IPS-15b (cell line): ENCODE measurements at regions not wholly inside any gene's neighbourhood (a gene's known extent, or its start where the extent isn't known, plus 50 kb on each side); places are given as distances from the start of the nearest gene placed in this dataset.

Experiments used
- H3K27me3 ChIP-seq: one replicate; pipeline ENCODE4 v1.6.1; 2013; ENCODE audit warnings: low read length; ENCODE audit not compliant: control insufficient read depth, insufficient read depth
- H3K36me3 ChIP-seq: one replicate; pipeline ENCODE4 v1.6.1; 2013; ENCODE audit warnings: low read length; ENCODE audit not compliant: control insufficient read depth, insufficient read depth
- H3K4me1 ChIP-seq: one replicate; pipeline ENCODE4 v1.6.1; 2013; ENCODE audit warnings: mild to moderate bottlenecking, low read length; ENCODE audit not compliant: control insufficient read depth, insufficient read depth
- H3K4me3 ChIP-seq: one replicate; pipeline ENCODE4 v1.5.1; 2013; ENCODE audit warnings: low read depth, low read length
- H3K9ac ChIP-seq: one replicate; pipeline ENCODE4 v1.6.1; 2013; ENCODE audit warnings: low read depth, mild to moderate bottlenecking, low read length
- H3K9me3 ChIP-seq: one replicate; pipeline ENCODE4 v1.6.1; 2013; ENCODE audit warnings: mild to moderate bottlenecking, low read length; ENCODE audit not compliant: control insufficient read depth, insufficient read depth

DNA sequence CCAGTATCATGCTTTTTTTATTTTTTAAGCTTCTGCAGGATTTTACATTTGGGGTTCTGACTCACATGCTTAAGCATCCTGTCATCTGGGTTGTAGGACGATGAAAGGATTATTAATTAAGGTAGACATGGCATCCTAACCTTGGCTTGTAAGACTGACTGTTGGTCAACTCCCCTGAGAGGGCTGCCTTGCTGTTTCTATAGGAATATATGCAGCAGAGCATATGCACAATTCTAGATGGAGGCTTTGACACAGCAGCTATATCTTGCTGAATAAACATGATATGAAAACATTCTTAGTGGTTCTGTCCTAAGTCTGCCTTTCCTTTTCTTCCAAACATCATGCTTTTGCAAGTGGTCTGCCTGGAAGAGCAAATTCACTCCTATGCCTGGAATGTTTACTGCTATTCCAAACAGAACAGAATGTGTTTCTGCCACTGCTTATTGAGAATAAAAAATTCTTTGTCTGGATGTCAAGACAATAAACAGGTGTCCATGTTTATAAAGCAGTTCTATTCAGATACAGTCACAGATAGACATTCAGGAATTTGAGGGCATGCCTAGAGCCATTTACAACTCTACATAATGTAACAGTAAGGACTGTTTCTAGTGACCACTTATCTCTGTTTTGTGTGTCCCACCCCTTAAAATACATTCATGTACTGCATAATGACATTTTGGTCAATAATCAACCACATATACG lies 166.2 kb upstream of the PPP2R2B start:
- H3K27me3 ChIP-seq, result no peaks in the 10 kb centered on the region
- no peak overlapping the region for H3K4me3 ChIP-seq
- H3K36me3 ChIP-seq, result no peaks in the 10 kb centered on the region
- peaks cover 6% of the 10 kb centered on the region for H3K4me1 ChIP-seq
- H3K9ac ChIP-seq, result no peak overlapping the region
- H3K9me3 ChIP-seq, result no peaks in the 10 kb centered on the region

- H3K9me3 ChIP-seq, result no peaks in the 10 kb centered on the region
- H3K27me3 ChIP-seq, result no peaks in the 10 kb centered on the region
- peaks cover 6% of the 10 kb centered on the region for H3K4me1 ChIP-seq
- H3K9ac ChIP-seq, result no peak overlapping the region
- no peaks in the 10 kb centered on the region for H3K36me3 ChIP-seq
- no peak overlapping the region for H3K4me3 ChIP-seq
Observed at GRCh38 chr5:147045290-147045689, 166.7 kb upstream of the PPP2R2B start.

DNA sequence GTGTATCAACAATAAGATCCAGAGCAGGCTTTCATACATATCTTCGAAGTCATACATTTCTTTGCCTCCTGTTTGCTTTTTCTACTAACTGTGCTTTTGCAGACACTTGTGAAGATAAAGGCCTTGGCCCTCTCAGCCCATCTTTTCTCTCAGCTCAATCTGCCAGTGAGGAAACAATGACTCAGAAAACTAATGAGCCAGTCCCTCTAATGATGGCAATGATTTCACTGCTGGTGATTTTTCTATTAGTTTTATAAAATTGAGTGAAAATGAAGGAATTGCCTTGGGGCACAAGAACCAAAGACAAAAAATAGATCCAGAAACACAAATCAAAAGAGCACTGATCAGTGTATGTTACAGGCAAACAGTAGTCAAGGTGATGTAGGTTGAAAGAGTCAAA lies 167.7 kb upstream of the PPP2R2B start:
- peaks cover 6% of the 10 kb centered on the region for H3K4me1 ChIP-seq
- H3K27me3 ChIP-seq, result no peaks in the 10 kb centered on the region
- H3K9me3 ChIP-seq, result no peaks in the 10 kb centered on the region
- H3K36me3 ChIP-seq, result no peaks in the 10 kb centered on the region
- no peak overlapping the region for H3K9ac ChIP-seq
- H3K4me3 ChIP-seq, result no peak overlapping the region

DNA sequence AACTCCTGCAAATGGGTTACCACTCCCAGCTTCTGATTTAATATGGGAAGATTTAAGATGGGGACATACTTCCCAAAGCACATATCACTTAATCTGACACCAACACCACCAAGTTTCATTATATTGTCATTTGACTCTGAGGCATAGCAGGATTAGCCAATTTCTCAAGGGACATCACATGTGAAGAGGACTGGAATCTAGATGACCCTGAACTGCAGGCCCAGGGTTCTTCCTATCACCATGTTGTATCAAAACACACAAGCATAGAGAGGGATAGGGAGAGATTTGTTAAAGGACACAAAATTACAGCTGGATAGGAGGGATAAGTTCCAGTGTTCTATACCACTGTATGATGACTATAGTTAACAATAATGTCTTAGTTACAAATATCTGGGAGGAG lies 168.3 kb upstream of the PPP2R2B start:
- H3K4me3 ChIP-seq, result no peak overlapping the region
- no peaks in the 10 kb centered on the region for H3K27me3 ChIP-seq
- H3K36me3 ChIP-seq, result no peaks in the 10 kb centered on the region
- no peaks in the 10 kb centered on the region for H3K9me3 ChIP-seq
- H3K9ac ChIP-seq, result no peak overlapping the region
- peaks cover 6% of the 10 kb centered on the region for H3K4me1 ChIP-seq

DNA sequence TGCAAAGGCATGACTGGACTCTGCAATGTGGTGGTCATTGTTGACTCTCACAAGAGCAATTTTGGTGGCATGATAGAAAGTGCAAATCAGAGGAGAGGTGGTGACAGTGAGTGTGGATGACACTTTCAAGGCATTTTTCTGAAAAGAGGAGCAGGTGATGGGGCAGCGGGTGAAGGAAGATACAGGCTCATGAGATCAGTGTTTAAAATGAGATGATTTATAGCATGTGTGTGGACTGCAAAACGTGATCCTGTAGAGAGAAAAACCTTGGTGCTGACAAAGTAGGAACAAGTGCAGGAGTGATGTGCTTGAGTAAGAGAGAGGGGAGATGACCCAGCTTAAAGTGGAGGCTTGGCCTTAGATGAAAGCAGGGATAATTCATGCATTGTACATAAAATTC lies 171.2 kb upstream of the PPP2R2B start:
- peaks cover 6% of the 10 kb centered on the region for H3K4me1 ChIP-seq
- H3K27me3 ChIP-seq, result no peaks in the 10 kb centered on the region
- H3K9ac ChIP-seq, result no peak overlapping the region
- H3K4me3 ChIP-seq, result no peak overlapping the region
- no peaks in the 10 kb centered on the region for H3K9me3 ChIP-seq
- H3K36me3 ChIP-seq, result no peaks in the 10 kb centered on the region

DNA sequence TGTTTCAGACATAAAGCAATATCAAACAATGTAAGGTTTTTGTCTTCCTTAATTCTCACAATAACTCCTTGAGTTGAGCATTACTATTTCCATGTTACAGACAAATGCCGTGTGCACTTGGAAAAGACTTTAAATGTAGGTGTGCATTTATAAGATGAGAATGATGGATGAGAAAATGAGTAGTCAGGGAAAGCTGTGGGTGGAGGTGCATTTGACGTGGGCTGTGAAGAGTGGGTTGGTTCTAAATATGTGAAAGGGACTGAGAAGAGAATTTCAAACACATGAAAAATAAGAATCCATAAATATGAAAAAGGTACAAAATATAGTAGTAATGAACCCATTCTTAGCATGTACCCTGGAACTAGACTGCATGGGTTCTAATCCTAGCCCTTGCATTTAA lies 171.6 kb upstream of the PPP2R2B start:
- no peak overlapping the region for H3K9ac ChIP-seq
- peaks cover 6% of the 10 kb centered on the region for H3K4me1 ChIP-seq
- no peaks in the 10 kb centered on the region for H3K9me3 ChIP-seq
- no peaks in the 10 kb centered on the region for H3K36me3 ChIP-seq
- H3K27me3 ChIP-seq, result no peaks in the 10 kb centered on the region
- H3K4me3 ChIP-seq, result no peak overlapping the region

DNA sequence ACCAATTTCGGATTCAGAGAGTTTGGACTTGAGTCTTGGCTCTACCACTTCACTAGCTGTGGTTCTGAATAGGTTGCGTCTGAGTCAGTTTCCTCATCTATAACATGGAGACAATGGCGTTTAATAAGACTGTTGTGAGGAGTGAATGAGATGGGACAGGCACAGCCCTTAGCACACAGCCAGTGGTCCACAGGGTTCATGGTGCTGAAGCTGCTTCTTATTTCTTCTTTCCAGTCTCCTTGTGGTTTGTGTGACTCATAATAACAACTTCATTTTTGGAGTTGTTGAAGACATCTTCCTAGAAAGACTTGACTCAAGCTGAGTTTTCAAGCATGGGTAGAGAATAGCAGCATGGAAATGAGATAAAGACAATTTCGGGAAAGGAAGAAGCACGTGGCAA lies 172.6 kb upstream of the PPP2R2B start:
- Histone ChIP-seq H3K9me3 (no peaks in the 10 kb centered on the region), H3K9ac (no peak overlapping the region), H3K4me1 (no peaks in the 10 kb centered on the region), H3K36me3 (no peaks in the 10 kb centered on the region), H3K4me3 (no peak overlapping the region), H3K27me3 (no peaks in the 10 kb centered on the region)

DNA sequence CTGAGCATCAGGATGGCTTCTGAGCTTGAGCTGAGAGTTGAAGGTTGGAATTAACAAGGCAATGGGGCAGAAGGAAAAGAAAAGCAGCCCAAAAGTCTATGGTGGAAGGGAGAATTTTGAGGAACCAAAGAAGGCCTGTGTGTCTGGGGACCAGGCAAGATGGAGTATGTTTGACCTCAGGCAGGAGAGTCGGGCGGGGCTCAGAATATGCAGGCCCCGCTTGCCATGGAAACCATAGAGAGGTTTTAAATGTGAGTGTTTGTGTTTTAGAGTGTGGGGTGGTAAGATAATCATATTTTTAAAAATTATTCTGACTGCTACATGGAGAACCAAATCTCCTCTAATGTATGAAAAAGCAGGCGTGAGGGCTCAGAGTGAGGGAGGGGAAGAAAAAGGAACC lies 174.0 kb upstream of the PPP2R2B start:
- Histone ChIP-seq H3K27me3 (no peaks in the 10 kb centered on the region), H3K36me3 (no peaks in the 10 kb centered on the region), H3K9me3 (no peaks in the 10 kb centered on the region), H3K4me3 (no peak overlapping the region), H3K4me1 (no peaks in the 10 kb centered on the region), H3K9ac (no peak overlapping the region)

DNA sequence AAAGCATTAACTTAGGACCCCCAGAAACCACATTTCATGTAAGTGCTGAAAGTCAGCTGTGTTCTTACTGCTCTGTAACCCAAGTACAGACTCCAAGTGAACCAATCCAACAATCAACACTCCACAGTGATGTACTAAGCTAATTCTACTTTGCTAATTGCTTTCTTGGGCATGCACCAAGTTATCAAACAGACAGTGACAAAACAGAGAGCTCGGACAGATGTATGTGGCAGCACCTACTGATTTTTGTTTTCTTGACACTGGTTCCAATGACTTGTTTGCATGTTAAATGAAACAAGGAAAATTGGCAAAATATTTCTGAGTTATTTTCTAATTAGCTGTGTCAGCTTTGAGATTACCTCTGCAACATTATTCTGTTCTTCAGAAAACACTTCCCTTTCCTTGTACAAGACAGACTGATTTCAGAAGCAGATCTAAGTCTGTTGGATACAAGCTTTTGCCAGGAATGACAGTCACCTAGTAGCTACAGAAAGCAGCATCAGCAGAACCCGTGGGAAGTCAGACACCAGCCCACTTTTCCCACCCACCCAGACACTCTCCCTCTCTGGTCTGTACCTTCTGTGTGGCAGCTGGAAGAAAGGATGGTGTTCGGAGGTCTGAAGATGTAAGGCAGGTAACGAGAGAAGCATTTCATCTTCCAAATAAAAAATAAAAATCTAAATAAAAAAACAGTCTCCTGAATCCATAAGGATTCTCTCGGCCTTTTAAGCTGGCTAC lies 176.7 kb upstream of the PPP2R2B start:
- Histone ChIP-seq H3K9ac (peak overlapping the region; percentile 3), H3K27me3 (no peaks in the 10 kb centered on the region), H3K4me1 (no peaks in the 10 kb centered on the region), H3K9me3 (no peaks in the 10 kb centered on the region), H3K4me3 (no peak overlapping the region), H3K36me3 (no peaks in the 10 kb centered on the region)

DNA sequence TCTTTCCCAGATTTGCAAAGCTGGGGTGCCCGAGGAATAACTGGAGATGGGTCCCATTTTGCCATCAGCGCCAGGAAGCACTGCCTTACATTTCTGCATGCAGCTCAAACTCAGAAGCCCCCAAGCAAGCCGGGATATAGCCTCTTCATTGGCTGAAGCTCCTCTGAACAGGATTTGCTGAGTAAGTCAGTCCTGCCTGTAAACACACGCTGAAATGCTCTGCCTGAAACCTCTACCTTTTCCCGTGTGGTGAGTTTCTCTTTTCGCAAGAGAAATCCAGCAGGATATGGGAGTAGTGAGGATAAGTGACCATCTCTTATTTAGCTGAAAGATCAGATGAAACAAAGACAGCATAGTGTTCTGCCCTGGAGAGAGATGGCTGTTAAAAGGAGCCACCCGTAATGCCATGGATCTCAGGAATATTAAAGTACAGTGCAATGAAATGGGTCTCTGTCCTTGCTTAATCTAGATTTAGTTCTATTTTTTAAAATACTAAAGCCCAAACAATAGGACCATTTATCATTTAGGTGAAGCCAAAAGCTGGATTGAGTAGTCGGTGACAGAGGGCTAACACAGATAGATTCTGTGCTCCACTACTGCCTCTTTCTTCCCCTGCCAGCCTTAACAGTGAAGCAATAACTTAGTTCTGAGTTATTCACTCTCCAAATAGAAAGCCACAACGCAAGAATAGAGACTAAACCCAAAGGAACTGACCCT lies 177.5 kb upstream of the PPP2R2B start:
- no peaks in the 10 kb centered on the region for H3K36me3 ChIP-seq
- H3K9me3 ChIP-seq, result no peaks in the 10 kb centered on the region
- H3K27me3 ChIP-seq, result no peaks in the 10 kb centered on the region
- no peak overlapping the region for H3K9ac ChIP-seq
- H3K4me3 ChIP-seq, result no peak overlapping the region
- no peaks in the 10 kb centered on the region for H3K4me1 ChIP-seq

DNA sequence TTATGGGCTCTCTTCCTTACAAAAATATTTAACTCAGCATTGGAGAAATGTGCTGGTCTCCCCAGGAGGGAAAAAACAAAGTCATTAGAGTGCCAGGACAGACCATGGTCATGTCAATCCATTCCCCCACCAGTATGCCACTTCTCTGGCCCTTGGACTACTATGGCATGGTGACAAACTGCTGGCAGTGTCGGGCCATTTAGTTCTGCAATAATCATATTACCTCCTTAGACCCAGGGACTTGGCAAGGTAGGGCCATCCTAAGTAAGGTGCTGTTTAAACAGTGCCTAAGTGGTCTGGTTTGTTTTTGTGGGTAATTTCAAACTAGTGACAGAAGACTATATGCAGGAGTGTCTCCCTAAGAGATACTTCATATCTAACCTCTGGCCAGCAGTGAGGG lies 177.8 kb upstream of the STK32A start:
- H3K36me3 ChIP-seq, result no peaks in the 10 kb centered on the region
- H3K9me3 ChIP-seq, result no peaks in the 10 kb centered on the region
- H3K9ac ChIP-seq, result no peak overlapping the region
- H3K27me3 ChIP-seq, result no peaks in the 10 kb centered on the region
- H3K4me1 ChIP-seq, result no peaks in the 10 kb centered on the region
- no peak overlapping the region for H3K4me3 ChIP-seq

DNA sequence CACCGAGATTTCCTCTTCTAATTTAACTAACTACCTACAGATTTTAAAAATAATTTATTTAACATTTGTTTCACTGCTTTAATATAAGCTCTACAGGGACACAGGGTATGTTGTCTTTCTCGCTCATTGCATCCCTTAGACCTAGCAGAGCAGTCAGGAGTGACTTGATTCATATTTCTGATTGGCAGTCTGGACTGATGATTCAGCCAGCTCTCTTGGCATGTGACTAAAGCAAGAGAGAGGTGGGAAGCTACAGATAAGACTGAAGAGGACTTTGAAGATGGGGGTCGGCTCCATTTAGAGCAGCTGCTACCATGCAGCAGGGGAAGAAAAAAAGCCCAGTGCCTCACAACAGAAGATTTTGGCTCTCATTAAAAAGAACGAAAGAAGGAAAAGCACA lies 173.4 kb upstream of the STK32A start:
- no peaks in the 10 kb centered on the region for H3K36me3 ChIP-seq
- H3K4me3 ChIP-seq, result no peak overlapping the region
- H3K9ac ChIP-seq, result no peak overlapping the region
- H3K27me3 ChIP-seq, result no peaks in the 10 kb centered on the region
- H3K4me1 ChIP-seq, result no peaks in the 10 kb centered on the region
- H3K9me3 ChIP-seq, result no peaks in the 10 kb centered on the region
